Activated CD4-positive, alpha-beta memory T cell treated with anti-CD3 and anti-CD28 coated beads for 36 hours (primary cell): ENCODE measurements at regions not wholly inside any gene's neighbourhood (a gene's known extent, or its start where the extent isn't known, plus 50 kb on each side); places are given as distances from the start of the nearest gene placed in this dataset.
"Not testable (repeated sequence)": the region's sequence is repeated elsewhere in the genome, so short reads cannot be mapped to it uniquely, and the experiment has no call there.

Experiments used
- CTCF ChIA-PET: fragments of 350-600 bp; sonication (Branson Sonifier 250); formaldehyde crosslinking; loops from one replicate; lab custom pipeline; 2021; ENCODE audit warnings: antibody characterized with exemption, inconsistent platforms; lab: Charles Lee
- POLR2A ChIA-PET: fragments of 350-600 bp; sonication (Branson Sonifier 250); formaldehyde crosslinking; loops from one replicate; lab custom pipeline; 2021; ENCODE audit warnings: antibody characterized with exemption; lab: Charles Lee
- DNase-seq: peaks from one replicate; pipeline ENCODE4 v3.0.0-alpha.2; 2020
- H3K27ac Mint-ChIP-seq: one replicate; pipeline ENCODE4 v1.8.0; 2021; ENCODE audit warnings: mixed read lengths
- H3K27me3 Mint-ChIP-seq: one replicate; pipeline ENCODE4 v1.8.0; 2021; ENCODE audit warnings: mixed read lengths
- H3K36me3 Mint-ChIP-seq: one replicate; pipeline ENCODE4 v1.8.0; 2021; ENCODE audit warnings: mixed read lengths
- H3K4me1 Mint-ChIP-seq: one replicate; pipeline ENCODE4 v1.8.0; 2021; ENCODE audit warnings: low read depth, mixed read lengths
- H3K4me3 Mint-ChIP-seq: one replicate; pipeline ENCODE4 v1.8.0; 2021; ENCODE audit warnings: mild to moderate bottlenecking, mixed read lengths
- H3K9me3 Mint-ChIP-seq: one replicate; pipeline ENCODE4 v1.8.0; 2021; ENCODE audit warnings: mixed read lengths
- intact Hi-C: fragments of 100-400 bp; cut with micrococcal nuclease; formaldehyde crosslinking; loops from one replicate; pipeline ENCODE4 v1.15.1; 2023

- DNase-seq = no peak
- no peaks in the 10 kb centered on the region for H3K27me3 Mint-ChIP-seq
- no peaks in the 10 kb centered on the region for H3K36me3 Mint-ChIP-seq
- CTCF ChIA-PET = interaction anchor here (0.7 kb wide), 1 partner anchor 232 kb away, joined by 3 read pairs; no protein-coding TSS in a partner anchor
- no peak overlapping the region for H3K27ac Mint-ChIP-seq
- POLR2A ChIA-PET = no interaction called here
- no peaks in the 10 kb centered on the region for H3K9me3 Mint-ChIP-seq
- H3K4me1 Mint-ChIP-seq = peaks cover 42% of the 10 kb centered on the region
- H3K4me3 Mint-ChIP-seq = no peak overlapping the region
- intact Hi-C loops = loop anchor here (5.0 to 10.0 kb wide), 4 partner anchors 207 to 625 kb away; no protein-coding TSS in a partner anchor
Observed at GRCh38 chr5:14929293-14930065, 57.9 kb upstream of the ANKH start.

- DNase-seq = no peak
- Mint-ChIP-seq H3K27me3 (no peaks in the 10 kb centered on the region), H3K27ac (no peak overlapping the region), H3K4me3 (no peak overlapping the region), H3K4me1 (peaks cover 47% of the 10 kb centered on the region), H3K36me3 (no peaks in the 10 kb centered on the region), H3K9me3 (no peaks in the 10 kb centered on the region)
- ChIA-PET POLR2A (no interaction called here), CTCF (no interaction called here)
- intact Hi-C loops = loop anchor here (5.0 to 10.0 kb wide), 3 partner anchors 206 to 514 kb away; no protein-coding TSS in a partner anchor
Observed at GRCh38 chr5:14928661-14929060, 57.1 kb upstream of the ANKH start.

- intact Hi-C loops = loop anchor here (1.0 to 10.0 kb wide), 5 partner anchors 55 to 511 kb away; no protein-coding TSS in a partner anchor
- CTCF ChIA-PET = interaction anchor here (0.6 to 3.0 kb wide), 4 partner anchors 52 to 239 kb away, joined by 3 to 15 read pairs (median 4); partner anchors contain the start of gene ANKH
- Mint-ChIP-seq H3K4me3 (peak overlapping the region; percentile 35), H3K9me3 (no peaks in the 10 kb centered on the region), H3K4me1 (peaks cover 54% of the 10 kb centered on the region), H3K27ac (peak overlapping the region; percentile 91), H3K36me3 (no peaks in the 10 kb centered on the region), H3K27me3 (no peaks in the 10 kb centered on the region)
- POLR2A ChIA-PET = interaction anchor here (1.0 to 2.0 kb wide), 5 partner anchors 54 to 116 kb away, joined by 3 to 9 read pairs (median 5); partner anchors contain the start of gene ANKH
- DNase-seq = no peak
Observed at GRCh38 chr5:14925326-14925725, 53.7 kb upstream of the ANKH start.

DNA sequence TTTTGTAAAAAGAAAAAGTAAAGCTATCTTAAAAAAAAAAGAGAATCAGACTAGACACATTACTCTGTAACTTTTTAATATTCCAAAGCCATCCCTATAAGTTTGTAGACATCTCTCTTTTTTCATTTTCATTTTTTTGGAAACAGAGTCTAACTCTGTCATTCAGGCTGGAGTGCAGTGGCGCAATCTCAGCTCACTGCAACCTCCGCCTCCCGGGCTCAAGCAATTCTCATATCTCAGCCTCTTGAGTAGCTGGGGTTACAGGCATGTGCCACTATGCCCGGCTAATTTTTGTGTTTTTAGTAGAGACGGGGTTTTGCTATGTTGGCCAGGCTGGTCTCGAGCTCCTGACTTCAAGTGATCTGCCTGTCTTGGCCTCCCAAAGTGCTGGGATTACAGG lies 51.4 kb upstream of the ANKH start:
- H3K36me3 Mint-ChIP-seq, H3K27ac Mint-ChIP-seq, H3K9me3 Mint-ChIP-seq, CTCF ChIA-PET, H3K4me3 Mint-ChIP-seq, H3K27me3 Mint-ChIP-seq, DNase-seq: not testable (repeated sequence)
- POLR2A ChIA-PET = interaction anchor here (0.5 kb wide), 1 partner anchor 253 kb away, joined by 3 read pairs; no protein-coding TSS in a partner anchor
- intact Hi-C loops = loop anchor here (10.0 kb wide), 2 partner anchors 328 to 508 kb away; no protein-coding TSS in a partner anchor
- peaks cover 56% of the 10 kb centered on the region for H3K4me1 Mint-ChIP-seq

GRCh38 chr5:14922456-14922855 lies 50.9 kb upstream of the ANKH start:
- intact Hi-C loops = loop anchor here (10.0 kb wide), 2 partner anchors 328 to 508 kb away; no protein-coding TSS in a partner anchor
- no peak for DNase-seq
- Mint-ChIP-seq H3K4me3 (no peak overlapping the region), H3K4me1 (peaks cover 55% of the 10 kb centered on the region), H3K27me3 (no peaks in the 10 kb centered on the region), H3K36me3 (no peaks in the 10 kb centered on the region), H3K9me3 (no peaks in the 10 kb centered on the region), H3K27ac (no peak overlapping the region)
- POLR2A ChIA-PET = interaction anchor here (0.5 kb wide), 1 partner anchor 253 kb away, joined by 3 read pairs; no protein-coding TSS in a partner anchor
- CTCF ChIA-PET = no interaction called here
